IMR-90 (cell line): ENCODE measurements at regions not wholly inside any gene's neighbourhood (a gene's known extent, or its start where the extent isn't known, plus 50 kb on each side); places are given as distances from the start of the nearest gene placed in this dataset.

Experiments used
- ATAC-seq: fragments of 200-7000 bp; cut with Tn5 transposase; 2 replicates; pipeline ENCODE4 v1.9.1; 2020; ENCODE audit warnings: low read depth, mild to moderate bottlenecking, moderate library complexity
- BruUV-seq: library from RNA; stranded (reverse); fragments of 400-500 nt; replicated peaks from 2 replicates; lab custom pipeline; 2021; lab: Mats Ljungman, UMichigan
- CTCF ChIA-PET: fragments of 300-600 bp; formaldehyde crosslinking; extraction: SDS; loops from one replicate; lab custom pipeline; 2021; ENCODE audit warnings: antibody characterized with exemption; lab: Yijun Ruan, JAX
- POLR2A ChIA-PET: fragments of 300-600 bp; sonication (Branson Sonifier 250); formaldehyde crosslinking; loops from one replicate; lab custom pipeline; 2022; ENCODE audit warnings: antibody characterized with exemption; ENCODE audit not compliant: unreplicated experiment; lab: Charles Lee
- DNase-seq: peaks from one replicate; pipeline ENCODE4 v3.0.0; 2013
- H2AFZ ChIP-seq: replicated peaks from 2 replicates; pipeline ENCODE3; 2013; ENCODE audit warnings: low read length, mild to moderate bottlenecking; ENCODE audit not compliant: poor library complexity
- H2AK5ac ChIP-seq: 2 replicates; pipeline ENCODE4 v1.6.1; 2013; ENCODE audit warnings: low read depth, low read length, inconsistent platforms
- H2AK9ac ChIP-seq: replicated peaks from 2 replicates; pipeline ENCODE3; 2013; ENCODE audit warnings: mild to moderate bottlenecking, low read depth, low read length, moderate library complexity; ENCODE audit not compliant: poor library complexity
- H2BK120ac ChIP-seq: 2 replicates; pipeline ENCODE4 v1.6.1; 2013; ENCODE audit warnings: low read depth, low read length, inconsistent platforms
- H2BK15ac ChIP-seq: 3 replicates; pipeline ENCODE4 v1.6.1; 2013; ENCODE audit warnings: low read depth, low read length, inconsistent platforms
- H2BK20ac ChIP-seq: 2 replicates; pipeline ENCODE4 v1.6.1; 2013; ENCODE audit warnings: low read depth, mild to moderate bottlenecking, inconsistent platforms, low read length, moderate library complexity
- H2BK5ac ChIP-seq: 2 replicates; pipeline ENCODE4 v1.6.1; 2013; ENCODE audit warnings: mild to moderate bottlenecking, low read depth, low read length, inconsistent platforms; ENCODE audit not compliant: poor library complexity, severe bottlenecking
- H3K14ac ChIP-seq: replicated peaks from 2 replicates; pipeline ENCODE4 v1.6.1; 2013; ENCODE audit warnings: low read depth, low read length, inconsistent platforms
- H3K18ac ChIP-seq: 2 replicates; pipeline ENCODE4 v1.6.1; 2013; ENCODE audit warnings: low read depth, low read length, control low read depth
- H3K23ac ChIP-seq: 2 replicates; pipeline ENCODE4 v1.6.1; 2013; ENCODE audit warnings: low read depth, low read length, inconsistent platforms
- H3K27ac ChIP-seq: 2 replicates; pipeline ENCODE4 v1.5.1; 2013; ENCODE audit warnings: mild to moderate bottlenecking, control low read depth, low read length; ENCODE audit not compliant: insufficient read depth
- H3K27me3 ChIP-seq: 2 replicates; pipeline ENCODE4 v1.6.1; 2013; ENCODE audit warnings: low read length; ENCODE audit not compliant: control insufficient read depth, insufficient read depth
- H3K36me3 ChIP-seq: 2 replicates; pipeline ENCODE4 v1.6.1; 2013; ENCODE audit warnings: low read length, mixed read lengths; ENCODE audit not compliant: control insufficient read depth, insufficient read depth
- H3K4ac ChIP-seq: 2 replicates; pipeline ENCODE4 v1.6.1; 2013; ENCODE audit warnings: low read depth, low read length, inconsistent platforms
- H3K4me1 ChIP-seq: 2 replicates; pipeline ENCODE4 v1.6.1; 2013; ENCODE audit warnings: low read length, mixed read lengths; ENCODE audit not compliant: control insufficient read depth, insufficient read depth
- H3K4me2 ChIP-seq: 2 replicates; pipeline ENCODE4 v1.6.1; 2013; ENCODE audit warnings: low read depth, mild to moderate bottlenecking, control low read depth, low read length, moderate library complexity
- H3K4me3 ChIP-seq: 2 replicates; pipeline ENCODE4 v1.5.1; 2013; ENCODE audit warnings: low read depth, mild to moderate bottlenecking, control low read depth, low read length, moderate library complexity; ENCODE audit not compliant: insufficient read depth
- H3K56ac ChIP-seq: 2 replicates; pipeline ENCODE4 v1.6.1; 2013; ENCODE audit warnings: low read length, inconsistent platforms; ENCODE audit not compliant: insufficient read depth; ENCODE audit errors: extremely low read depth
- H3K79me1 ChIP-seq, 2 experiments: 2 replicates each; pipeline ENCODE4 v1.6.1; 2013; ENCODE audit warnings: low read length in 2 of 2, inconsistent platforms in 1 of 2, low read depth in 1 of 2
- H3K9ac ChIP-seq: 2 replicates; pipeline ENCODE4 v1.6.1; 2013; ENCODE audit warnings: low read depth, low read length, control low read depth
- H3K9me1 ChIP-seq: 2 replicates; pipeline ENCODE4 v1.6.1; 2013; ENCODE audit warnings: low read length, inconsistent platforms; ENCODE audit not compliant: insufficient read depth
- H3K9me3 ChIP-seq: 2 replicates; pipeline ENCODE4 v1.6.1; 2013; ENCODE audit warnings: low read length; ENCODE audit not compliant: control insufficient read depth, insufficient read depth
- H4K20me1 ChIP-seq: 2 replicates; pipeline ENCODE4 v1.6.1; 2013; ENCODE audit warnings: low read length, inconsistent platforms; ENCODE audit not compliant: insufficient read depth
- H4K5ac ChIP-seq: 2 replicates; pipeline ENCODE4 v1.6.1; 2013; ENCODE audit warnings: mild to moderate bottlenecking, low read depth, low read length, control low read depth
- H4K8ac ChIP-seq, 2 experiments: 2 replicates each; pipeline ENCODE4 v1.6.1; 2013; ENCODE audit warnings: low read depth in 2 of 2, low read length in 2 of 2, control low read depth in 1 of 2, inconsistent platforms in 1 of 2
- H4K91ac ChIP-seq: 2 replicates; pipeline ENCODE4 v1.6.1; 2013; ENCODE audit warnings: low read depth, low read length, inconsistent platforms; ENCODE audit not compliant: insufficient read depth
- CEBPB ChIP-seq: IDR thresholded peaks from 2 replicates; pipeline ENCODE4 v1.6.1; 2012; ENCODE audit warnings: low read depth, low read length, improper control_type of control experiment
- FOS ChIP-seq: fragments of 150-350 bp; IDR thresholded peaks from 2 replicates; pipeline ENCODE4 v1.6.1; 2016; ENCODE audit warnings: low read depth, low read length
- WGBS, 2 experiments: methylation state at CpG; one replicate each; pipeline versions ENCODE4 v1.1.5 to v1.1.7; 2013; ENCODE audit warnings: missing lambda C conversion rate in 2 of 2; ENCODE audit not compliant: insufficient read length in 1 of 2; ENCODE audit errors: extremely low coverage in 2 of 2; 5-methylcytosine and 5-hydroxymethylcytosine counted together
- dilution Hi-C: fragments of 300-500 bp; cut with HindIII; formaldehyde crosslinking; loops from one replicate; pipeline ENCODE4 v1.14.3; 2018; ENCODE audit warnings: low sequenced_read_pairs; ENCODE audit not compliant: unreplicated experiment
- in situ Hi-C: fragments of 300-500 bp; cut with MboI; formaldehyde crosslinking; loops from 3 replicates; pipeline ENCODE4 v1.14.3; 2019; ENCODE audit warnings: low sequenced_read_pairs, inconsistent platforms, mixed read lengths
- intact Hi-C: fragments of 100-400 bp; cut with micrococcal nuclease; formaldehyde crosslinking; loops from 2 replicates; pipeline ENCODE4 v1.10.0; 2022

DNA sequence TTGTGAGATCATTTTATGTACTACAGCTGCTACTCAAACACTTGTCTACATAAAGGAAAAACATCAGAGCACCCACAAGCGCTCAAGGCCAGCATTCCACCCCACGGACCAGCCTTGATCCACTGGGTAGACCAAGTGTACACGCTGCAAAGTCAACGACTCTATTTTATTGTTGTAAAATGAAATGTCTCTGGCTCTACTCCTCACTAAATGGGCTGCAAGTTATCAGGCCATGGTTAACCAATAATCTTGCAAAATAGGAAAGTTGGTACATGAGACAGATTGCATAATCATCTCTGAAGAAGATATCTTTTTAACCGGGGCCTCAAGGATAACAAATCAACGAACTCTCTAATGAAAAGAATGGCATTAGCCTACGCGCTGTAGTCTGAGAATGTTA is 69.9 kb upstream of the FOXN3 start:
- in situ Hi-C loops (no loop called here), dilution Hi-C loops (no loop called here), intact Hi-C loops (no loop called here)
- no peak overlapping the region for H3K4me2 ChIP-seq
- TF ChIP-seq CEBPB, result peak; percentile 50
- no peak for TF ChIP-seq FOS
- no peak overlapping the region for H3K27ac ChIP-seq
- H3K56ac ChIP-seq, result no peak overlapping the region
- H3K4me3 ChIP-seq, result no peak overlapping the region
- DNase-seq (no peak), ATAC-seq (no peak)
- no peaks in the 10 kb centered on the region for H3K9me3 ChIP-seq
- peaks cover 11% of the 10 kb centered on the region for H3K4me1 ChIP-seq
- POLR2A ChIA-PET, result no interaction called here
- no peak overlapping the region for H3K4ac ChIP-seq
- H3K79me1 ChIP-seq, result peaks cover 18 to 34% of the 10 kb centered on the region in 2 experiments; a peak in 3 of 4 replicates
- H3K36me3 ChIP-seq, result no peaks in the 10 kb centered on the region; the same call in 1 of the 2 replicates
- no peak overlapping the region for H3K23ac ChIP-seq
- H4K5ac ChIP-seq, result no peak overlapping the region
- no peaks in the 10 kb centered on the region for H3K27me3 ChIP-seq
- H2AFZ ChIP-seq, result no peak overlapping the region
- CTCF ChIA-PET, result no interaction called here
- H2BK120ac ChIP-seq, result no peak overlapping the region
- no peak overlapping the region for H2AK5ac ChIP-seq
- no peak overlapping the region for H2AK9ac ChIP-seq
- H4K20me1 ChIP-seq, result peaks cover 3% of the 10 kb centered on the region; the same call in 1 of the 2 replicates
- H3K9me1 ChIP-seq, result peaks cover 4% of the 10 kb centered on the region; the same call in 1 of the 2 replicates
- no peak overlapping the region for H3K14ac ChIP-seq
- no peak overlapping the region for H2BK15ac ChIP-seq
- no peak overlapping the region for H2BK5ac ChIP-seq
- no peak overlapping the region for H2BK20ac ChIP-seq
- H3K18ac ChIP-seq, result no peak overlapping the region
- no peak overlapping the region for H4K91ac ChIP-seq
- BruUV-seq, result no TSS peak
- H3K9ac ChIP-seq, result no peak overlapping the region
- WGBS, 2 experiments, result no CpG with 5 or more reads among the region's 8 CpGs
- no peak overlapping the region for H4K8ac ChIP-seq
